SH-SY5Y (cell line): ENCODE measurements at regions not wholly inside any gene's neighbourhood (a gene's known extent, or its start where the extent isn't known, plus 50 kb on each side); places are given as distances from the start of the nearest gene placed in this dataset.

Experiments used
- GATA2 ChIP-seq: IDR thresholded peaks from 2 replicates; pipeline ENCODE4 v1.6.1; 2011; ENCODE audit warnings: mild to moderate bottlenecking, low read depth, low read length
- GATA3 ChIP-seq: IDR thresholded peaks from 2 replicates; pipeline ENCODE4 v1.6.1; 2011; ENCODE audit warnings: low read depth, mild to moderate bottlenecking, low read length, moderate library complexity

GRCh38 chr7:131893631-131894340, 337.4 kb upstream of the PODXL start:
- TF ChIP-seq GATA2 (no peak), GATA3 (no peak)
